NCI-H2171 (cell line): ENCODE measurements at regions not wholly inside any gene's neighbourhood (a gene's known extent, or its start where the extent isn't known, plus 50 kb on each side); places are given as distances from the start of the nearest gene placed in this dataset.
"Not testable (repeated sequence)": the region's sequence is repeated elsewhere in the genome, so short reads cannot be mapped to it uniquely, and the experiment has no call there.

ENCODE experiments used
- DNase-seq: peaks from one replicate; lab custom pipeline; 2025; lab: John Stamatoyannopoulos, UW

GRCh38 chr6:8180327-8181159 is 78.2 kb upstream of the EEF1E1 start:
- DNase-seq = no peak

DNA sequence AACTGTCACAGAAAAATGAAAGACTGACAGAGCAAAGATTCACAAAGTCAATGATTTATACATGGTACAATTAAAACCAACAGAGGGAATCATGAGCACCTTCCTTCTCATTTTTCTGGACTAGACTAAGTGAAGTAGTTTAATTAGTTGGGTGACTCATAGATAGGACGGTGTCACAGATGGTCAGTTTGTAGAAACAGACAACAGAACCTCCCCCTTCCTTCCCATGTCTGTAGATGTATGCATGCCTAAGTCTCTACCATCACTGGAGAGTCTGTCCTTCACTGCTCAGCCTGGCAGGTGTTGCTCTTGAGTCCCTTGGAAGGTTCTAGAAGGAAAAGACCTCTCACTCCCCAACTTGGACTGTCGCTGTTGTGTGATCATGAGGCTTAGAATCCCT is 75.4 kb upstream of the EEF1E1 start:
- no peak for DNase-seq

- no peak for DNase-seq
Measured at GRCh38 chr6:8175046-8175777, 72.9 kb upstream of the EEF1E1 start.

DNA sequence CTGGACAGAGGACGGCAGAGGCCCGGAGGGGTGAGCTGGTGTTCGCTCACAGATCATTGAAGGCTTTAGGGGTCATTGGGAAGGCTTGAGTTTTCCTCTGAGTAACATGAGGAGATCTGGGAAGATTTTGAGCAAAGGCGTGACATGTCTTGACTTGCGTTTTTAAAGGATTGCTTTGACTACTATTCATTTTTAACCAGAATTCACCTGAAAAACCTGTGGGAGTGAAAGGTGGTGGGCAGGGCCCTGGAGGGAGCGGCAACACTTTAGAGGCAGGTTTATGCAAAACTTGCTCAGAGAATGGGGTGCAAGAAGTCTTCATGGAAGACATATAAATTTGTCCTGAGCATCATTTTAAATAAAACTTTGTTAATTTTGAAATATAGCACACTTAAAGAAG is 72.2 kb upstream of the EEF1E1 start:
- DNase-seq = no peak

DNA sequence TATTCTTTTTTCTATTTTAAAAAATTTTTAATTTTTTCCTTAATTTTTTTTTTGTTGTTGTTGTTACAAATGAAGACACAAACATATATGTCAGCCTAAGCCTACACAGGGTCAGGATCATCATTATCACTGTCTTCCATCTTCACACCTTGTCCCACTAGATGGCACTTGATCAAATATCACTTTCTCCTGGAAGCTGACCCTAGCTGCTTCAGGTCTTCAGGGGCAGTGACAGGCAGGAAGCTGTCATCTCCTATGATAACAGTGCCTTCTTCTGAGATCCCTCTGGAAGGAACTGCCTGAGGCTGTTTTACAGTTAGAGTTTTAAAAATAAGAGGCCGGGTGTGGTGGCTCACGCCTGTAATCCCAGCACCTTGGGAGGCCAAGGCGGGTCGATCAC is 70.2 kb upstream of the EEF1E1 start:
- no peak for DNase-seq

GRCh38 chr6:8170754-8171153 is 68.4 kb upstream of the EEF1E1 start:
- DNase-seq = no peak

DNA sequence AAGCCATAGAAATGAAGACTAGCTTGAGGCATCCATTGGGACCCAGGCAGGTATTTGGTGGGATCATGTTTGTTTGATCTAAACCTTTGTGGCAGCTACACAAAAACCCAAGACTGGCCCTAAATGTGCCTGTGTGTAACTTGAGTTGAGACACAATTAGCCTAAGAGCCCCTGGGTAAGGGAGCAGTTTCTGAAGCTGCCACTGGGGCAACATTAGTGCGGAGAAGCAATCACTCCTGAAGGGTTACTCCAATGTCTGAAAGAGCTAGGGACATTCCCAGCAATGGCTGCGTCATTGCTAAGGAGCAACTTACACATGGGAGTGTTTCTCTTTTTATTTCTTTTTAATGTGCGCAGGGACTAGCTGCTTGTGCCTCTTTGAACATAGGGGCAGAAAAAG is 67.9 kb upstream of the EEF1E1 start:
- no peak for DNase-seq

- no peak for DNase-seq
Measured at GRCh38 chr6:8166156-8166555, 63.8 kb upstream of the EEF1E1 start.

GRCh38 chr6:8165008-8165407 is 62.7 kb upstream of the EEF1E1 start:
- not testable (repeated sequence) for DNase-seq

- not testable (repeated sequence) for DNase-seq
Measured at GRCh38 chr6:8164281-8164680, 61.9 kb upstream of the EEF1E1 start.

- DNase-seq = no peak
Measured at GRCh38 chr6:8159966-8160365, 57.6 kb upstream of the EEF1E1 start.

DNA sequence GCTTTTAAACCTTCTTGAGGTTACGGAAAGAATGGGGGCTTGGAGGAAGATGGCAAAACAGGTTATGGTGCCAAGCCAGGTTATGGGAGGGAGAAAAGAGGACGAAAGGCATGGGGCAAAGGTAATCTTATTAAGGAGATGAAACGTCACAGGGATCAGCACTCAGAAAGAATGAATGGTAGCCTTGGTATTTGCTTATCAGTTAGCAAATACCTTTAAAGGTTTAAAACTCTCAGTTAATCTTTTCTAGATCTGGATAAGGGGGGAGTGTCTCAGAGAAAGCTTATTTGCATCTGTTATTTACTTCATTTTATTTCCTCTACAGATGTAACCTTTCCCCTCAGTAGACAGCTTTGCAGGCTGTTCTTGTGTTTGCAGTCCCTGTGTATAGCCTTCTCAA is 55.5 kb upstream of the EEF1E1 start:
- no peak for DNase-seq

DNA sequence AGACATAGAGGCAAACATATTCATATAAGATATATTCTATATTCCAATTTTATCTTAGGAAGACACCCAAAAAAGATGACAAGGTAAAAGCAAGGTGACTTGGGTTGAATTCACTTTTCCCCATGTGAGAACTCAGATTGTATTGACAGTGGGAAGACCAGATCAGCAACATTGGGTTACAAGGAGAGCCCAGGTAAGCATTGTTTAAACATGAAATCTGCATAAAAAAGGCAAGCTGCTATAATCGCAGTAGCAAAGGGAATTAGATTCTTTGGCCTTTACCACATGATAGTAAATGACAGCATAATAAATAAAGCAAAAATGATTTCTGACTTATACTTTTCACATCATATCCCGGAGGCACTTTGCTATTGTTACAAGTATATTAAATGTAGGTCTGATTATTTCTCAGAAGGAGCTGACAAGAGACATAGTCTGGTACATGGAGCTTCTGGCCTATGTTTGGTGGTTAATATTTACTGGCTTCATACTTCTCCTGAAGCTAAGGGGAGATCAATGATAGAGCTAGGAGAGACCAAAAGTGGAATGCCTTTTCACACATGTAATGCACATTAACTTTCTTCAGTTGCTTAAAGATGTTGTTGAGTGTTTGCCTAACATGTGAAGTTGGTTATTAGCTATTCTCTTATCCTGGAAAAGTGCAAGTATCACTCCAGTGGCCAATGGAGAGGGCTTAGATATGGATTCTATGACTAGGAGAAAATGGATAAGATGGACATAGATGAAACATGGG is 53.1 kb upstream of the EEF1E1 start:
- no peak for DNase-seq
